GM18511 (cell line): ENCODE measurements at regions not wholly inside any gene's neighbourhood (a gene's known extent, or its start where the extent isn't known, plus 50 kb on each side); places are given as distances from the start of the nearest gene placed in this dataset.

Source experiments
- ATAC-seq: cut with Tn5 transposase; IDR thresholded peaks from one replicate; pipeline ENCODE4 v1.9.1; 2021; ENCODE audit warnings: mild to moderate bottlenecking, moderate library complexity; ENCODE audit not compliant: unreplicated experiment

- ATAC-seq: no peak
These were observed 585.6 kb downstream of the DHX35 start for GRCh38 chr20:39547546-39548408.

GRCh38 chr20:39541136-39541803 is 579.1 kb downstream of the DHX35 start:
- no peak for ATAC-seq

GRCh38 chr20:39538317-39538716 is 576.2 kb downstream of the DHX35 start:
- ATAC-seq: no peak

GRCh38 chr20:39535301-39535700 is 573.2 kb downstream of the DHX35 start:
- no peak for ATAC-seq

GRCh38 chr20:39534846-39535245 is 572.7 kb downstream of the DHX35 start:
- ATAC-seq: no peak

- no peak for ATAC-seq
These were observed 571.7 kb downstream of the DHX35 start for GRCh38 chr20:39533858-39534257.

- no peak for ATAC-seq
These were observed 570.1 kb downstream of the DHX35 start for GRCh38 chr20:39532205-39532604.

- no peak for ATAC-seq
These were observed 566.3 kb downstream of the DHX35 start for GRCh38 chr20:39528436-39528835.

- ATAC-seq: no peak
These were observed 562.3 kb downstream of the DHX35 start for GRCh38 chr20:39524371-39524911.

- ATAC-seq: no peak
These were observed 561.3 kb downstream of the DHX35 start for GRCh38 chr20:39523405-39523804.

GRCh38 chr20:39518654-39519053 is 556.5 kb downstream of the DHX35 start:
- ATAC-seq: no peak

GRCh38 chr20:39516964-39517363 is 554.8 kb downstream of the DHX35 start:
- ATAC-seq: no peak

- ATAC-seq: no peak
These were observed 542.6 kb downstream of the DHX35 start for GRCh38 chr20:39504710-39505094.

GRCh38 chr20:39503902-39504709 is 542.0 kb downstream of the DHX35 start:
- ATAC-seq: no peak

GRCh38 chr20:39492223-39492797 is 530.2 kb downstream of the DHX35 start:
- no peak for ATAC-seq

GRCh38 chr20:39491711-39492110 is 529.6 kb downstream of the DHX35 start:
- ATAC-seq: no peak

GRCh38 chr20:39489986-39490560 is 527.9 kb downstream of the DHX35 start:
- no peak for ATAC-seq

- no peak for ATAC-seq
These were observed 518.3 kb downstream of the DHX35 start for GRCh38 chr20:39480276-39481043.

GRCh38 chr20:39479196-39479810 is 517.2 kb downstream of the DHX35 start:
- ATAC-seq: no peak
